Dendritic cell treated with granulocyte-macrophage colony-stimulating factor and Interleukin-4, amounts not matched to agents 40 ng/mL and 50 ng/mL, for 4 days (primary cell): ENCODE measurements at regions not wholly inside any gene's neighbourhood (a gene's known extent, or its start where the extent isn't known, plus 50 kb on each side); places are given as distances from the start of the nearest gene placed in this dataset.
"Not testable (repeated sequence)": the region's sequence is repeated elsewhere in the genome, so short reads cannot be mapped to it uniquely, and the experiment has no call there.

Source experiments
- H3K27ac Mint-ChIP-seq: one replicate; pipeline ENCODE4 v1.8.0; 2022; ENCODE audit warnings: mild to moderate bottlenecking, mixed read lengths
- H3K27me3 Mint-ChIP-seq: one replicate; pipeline ENCODE4 v1.8.0; 2022; ENCODE audit warnings: mild to moderate bottlenecking, mixed read lengths
- H3K36me3 Mint-ChIP-seq: one replicate; pipeline ENCODE4 v1.8.0; 2022; ENCODE audit warnings: low read depth, mixed read lengths
- H3K4me1 Mint-ChIP-seq: one replicate; pipeline ENCODE4 v1.8.0; 2022; ENCODE audit warnings: low read depth, mixed read lengths
- H3K4me3 Mint-ChIP-seq: one replicate; pipeline ENCODE4 v1.8.0; 2022; ENCODE audit warnings: mild to moderate bottlenecking, moderate library complexity, mixed read lengths
- H3K9me3 Mint-ChIP-seq: one replicate; pipeline ENCODE4 v1.8.0; 2022; ENCODE audit warnings: mixed read lengths
- intact Hi-C: fragments of 100-400 bp; cut with micrococcal nuclease; formaldehyde crosslinking; loops from one replicate; pipeline ENCODE4 v1.15.0; 2022

DNA sequence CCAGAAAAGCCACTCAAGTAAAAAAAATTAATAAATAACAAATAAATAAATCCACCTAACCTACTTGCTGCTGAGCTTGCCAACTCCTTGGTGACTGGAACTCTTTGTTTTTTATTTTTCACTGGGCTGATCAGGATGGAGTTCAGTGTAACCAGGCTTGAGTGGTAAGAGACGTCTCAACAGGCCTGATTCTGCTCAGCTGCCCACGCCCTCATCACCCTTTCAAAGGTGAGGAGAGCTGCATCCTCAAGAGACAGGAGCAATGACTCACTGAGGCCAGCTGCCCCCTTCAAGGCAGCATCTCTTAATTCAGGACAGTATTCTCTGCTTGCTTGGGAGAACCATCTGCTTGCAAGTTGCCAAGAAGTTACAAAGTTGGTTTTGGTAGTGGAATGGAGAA, 111.9 kb upstream of the CPM start:
- H3K27me3 Mint-ChIP-seq: peaks cover 1% of the 10 kb centered on the region
- intact Hi-C loops: loop anchor here (5.0 kb wide), 1 partner anchor 38 kb away; no protein-coding TSS in a partner anchor
- H3K9me3 Mint-ChIP-seq: no peaks in the 10 kb centered on the region
- no peak overlapping the region for H3K4me3 Mint-ChIP-seq
- H3K27ac Mint-ChIP-seq: no peak overlapping the region
- H3K36me3 Mint-ChIP-seq: no peaks in the 10 kb centered on the region
- peaks cover 14% of the 10 kb centered on the region for H3K4me1 Mint-ChIP-seq

DNA sequence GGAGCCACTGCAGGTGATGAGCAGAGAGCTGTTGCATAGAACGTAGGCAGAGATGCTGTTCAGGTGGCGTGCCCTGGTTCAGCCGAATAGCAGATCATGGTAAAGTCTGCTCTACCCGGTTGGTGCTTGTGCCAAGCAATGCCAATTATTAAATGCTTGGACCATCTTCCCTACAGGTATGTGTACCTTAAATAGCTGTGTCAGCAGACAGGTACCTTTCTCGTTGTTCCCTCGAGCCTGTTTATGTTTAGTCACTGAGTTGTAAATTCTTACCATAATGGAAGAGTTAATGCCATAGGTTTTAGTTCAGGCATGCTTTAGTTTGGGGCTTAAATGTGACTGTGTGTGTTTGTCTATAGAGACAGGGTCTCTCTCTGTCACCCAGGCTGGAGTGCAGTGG, 112.5 kb upstream of the CPM start:
- no peaks in the 10 kb centered on the region for H3K9me3 Mint-ChIP-seq
- peaks cover 16% of the 10 kb centered on the region for H3K4me1 Mint-ChIP-seq
- intact Hi-C loops: no loop called here
- no peak overlapping the region for H3K4me3 Mint-ChIP-seq
- H3K27ac Mint-ChIP-seq: no peak overlapping the region
- no peaks in the 10 kb centered on the region for H3K36me3 Mint-ChIP-seq
- H3K27me3 Mint-ChIP-seq: peaks cover 1% of the 10 kb centered on the region

GRCh38 chr12:69046363-69046762, 113.4 kb upstream of the CPM start:
- Mint-ChIP-seq H3K36me3 (no peaks in the 10 kb centered on the region), H3K9me3 (no peaks in the 10 kb centered on the region), H3K27ac (no peak overlapping the region), H3K4me3 (no peak overlapping the region), H3K27me3 (peaks cover 1% of the 10 kb centered on the region), H3K4me1 (peaks cover 16% of the 10 kb centered on the region)
- intact Hi-C loops: no loop called here

GRCh38 chr12:69046920-69047319, 113.9 kb upstream of the CPM start:
- no peaks in the 10 kb centered on the region for H3K9me3 Mint-ChIP-seq
- no peak overlapping the region for H3K27ac Mint-ChIP-seq
- intact Hi-C loops: no loop called here
- peaks cover 16% of the 10 kb centered on the region for H3K4me1 Mint-ChIP-seq
- no peaks in the 10 kb centered on the region for H3K36me3 Mint-ChIP-seq
- H3K4me3 Mint-ChIP-seq: no peak overlapping the region
- peaks cover 1% of the 10 kb centered on the region for H3K27me3 Mint-ChIP-seq

GRCh38 chr12:69047990-69048389, 115.0 kb upstream of the CPM start:
- no peaks in the 10 kb centered on the region for H3K36me3 Mint-ChIP-seq
- no peak overlapping the region for H3K4me3 Mint-ChIP-seq
- no peak overlapping the region for H3K27ac Mint-ChIP-seq
- intact Hi-C loops: no loop called here
- peaks cover 1% of the 10 kb centered on the region for H3K27me3 Mint-ChIP-seq
- peaks cover 13% of the 10 kb centered on the region for H3K4me1 Mint-ChIP-seq
- H3K9me3 Mint-ChIP-seq: no peaks in the 10 kb centered on the region

DNA sequence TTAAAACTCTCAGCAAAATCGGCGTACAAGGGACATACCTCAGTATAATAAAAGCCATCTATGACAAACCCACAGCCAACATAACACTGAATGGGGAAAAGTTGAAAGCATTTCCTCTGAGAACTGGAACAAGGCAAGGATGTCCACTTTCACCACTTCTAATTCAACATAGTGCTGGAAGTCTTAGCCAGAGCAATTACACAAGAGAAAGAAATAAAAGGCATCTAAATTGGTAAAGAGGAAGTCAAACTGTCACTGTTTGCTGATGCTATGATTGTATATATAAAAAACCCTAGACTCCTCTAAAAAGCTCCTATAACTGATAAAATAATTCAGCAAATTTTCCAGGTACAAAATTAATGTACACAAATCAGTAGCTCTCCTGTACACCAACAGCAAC, 116.9 kb upstream of the CPM start:
- H3K9me3 Mint-ChIP-seq, H3K27me3 Mint-ChIP-seq, intact Hi-C loops, H3K36me3 Mint-ChIP-seq, H3K27ac Mint-ChIP-seq, H3K4me3 Mint-ChIP-seq: not testable (repeated sequence)
- H3K4me1 Mint-ChIP-seq: peaks cover 18% of the 10 kb centered on the region

DNA sequence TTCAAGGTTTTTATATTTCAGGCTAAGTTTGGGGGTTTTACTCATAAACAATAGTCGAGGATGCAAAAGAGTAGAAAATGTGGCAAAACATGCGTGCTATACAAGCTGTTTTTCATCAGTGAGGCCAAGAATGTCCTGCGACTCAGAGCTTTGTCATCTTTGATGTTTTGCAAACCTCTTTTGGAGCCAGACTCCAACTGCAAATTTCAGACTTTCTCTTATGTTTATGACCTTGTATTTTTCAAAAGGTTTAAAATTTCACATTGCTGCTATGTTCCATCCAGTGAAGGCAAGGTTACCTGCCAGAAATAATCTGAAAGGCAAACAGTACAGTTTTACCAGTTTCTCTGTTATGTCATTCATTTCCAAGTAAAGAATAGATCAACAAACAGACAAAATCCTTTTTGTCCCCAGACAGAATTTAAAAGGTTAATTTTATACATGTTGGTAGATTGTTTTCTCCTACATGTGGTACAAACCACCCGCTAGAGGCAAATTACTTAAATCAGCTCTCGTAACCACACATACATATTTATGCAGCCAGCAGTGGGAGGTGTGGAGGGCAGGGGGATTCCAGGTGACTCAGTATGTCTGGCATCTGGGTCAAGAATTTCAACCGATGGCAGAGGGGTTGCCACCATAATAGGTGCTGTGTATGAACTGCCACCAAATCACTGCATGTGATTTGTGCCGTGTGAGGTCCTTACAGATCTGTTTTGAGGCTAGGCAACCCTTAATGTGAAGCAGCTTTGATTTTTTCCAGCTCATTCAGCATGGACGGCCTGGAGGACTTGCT, 119.8 kb upstream of the CPM start:
- Mint-ChIP-seq H3K36me3 (no peaks in the 10 kb centered on the region), H3K27ac (no peak overlapping the region), H3K27me3 (no peaks in the 10 kb centered on the region), H3K4me1 (peaks cover 34% of the 10 kb centered on the region), H3K4me3 (no peak overlapping the region), H3K9me3 (no peaks in the 10 kb centered on the region)
- intact Hi-C loops: no loop called here

DNA sequence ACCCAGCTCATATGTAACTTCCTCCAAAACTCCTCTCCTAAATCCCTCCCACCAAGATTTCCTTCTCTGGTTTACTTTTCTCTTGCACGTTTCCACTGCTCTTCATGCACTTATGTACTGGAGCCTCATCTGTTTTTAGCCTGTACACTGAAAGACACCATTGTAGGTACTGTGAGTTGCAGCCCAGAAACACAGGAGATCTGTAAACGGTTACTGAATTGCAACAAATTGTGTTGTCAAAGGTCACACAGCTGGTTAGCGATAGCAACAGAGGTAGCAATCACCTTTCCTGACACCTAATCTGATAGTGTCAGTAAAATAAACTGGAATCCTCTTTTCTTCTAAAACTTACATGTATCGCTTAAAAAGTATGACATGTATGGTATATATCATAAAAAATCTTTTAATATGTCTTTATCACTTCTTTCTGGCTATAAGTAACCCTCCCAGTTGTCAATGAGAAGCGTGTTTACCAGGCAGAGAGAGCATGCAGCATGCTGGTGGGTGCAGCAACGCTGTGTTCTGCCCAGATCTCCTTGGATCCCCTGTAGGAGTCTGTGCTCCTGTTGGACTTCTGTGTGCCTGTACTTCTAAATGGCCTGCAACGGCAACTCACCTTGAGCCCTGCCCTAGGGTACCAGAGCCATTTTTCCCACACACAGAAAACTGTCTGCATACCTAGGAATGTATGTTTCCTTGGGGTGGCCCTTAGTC, 121.5 kb upstream of the CPM start:
- Mint-ChIP-seq H3K27me3 (no peaks in the 10 kb centered on the region), H3K4me1 (peaks cover 43% of the 10 kb centered on the region), H3K9me3 (no peaks in the 10 kb centered on the region), H3K36me3 (no peaks in the 10 kb centered on the region), H3K4me3 (no peak overlapping the region), H3K27ac (peak overlapping the region; percentile 46)
- intact Hi-C loops: no loop called here

- Mint-ChIP-seq H3K4me1 (peaks cover 39% of the 10 kb centered on the region), H3K27me3 (no peaks in the 10 kb centered on the region), H3K9me3 (no peaks in the 10 kb centered on the region), H3K36me3 (no peaks in the 10 kb centered on the region), H3K4me3 (no peak overlapping the region), H3K27ac (peak overlapping the region; percentile 46)
- intact Hi-C loops: no loop called here
Measured at GRCh38 chr12:69055280-69055679, 122.3 kb upstream of the CPM start.

DNA sequence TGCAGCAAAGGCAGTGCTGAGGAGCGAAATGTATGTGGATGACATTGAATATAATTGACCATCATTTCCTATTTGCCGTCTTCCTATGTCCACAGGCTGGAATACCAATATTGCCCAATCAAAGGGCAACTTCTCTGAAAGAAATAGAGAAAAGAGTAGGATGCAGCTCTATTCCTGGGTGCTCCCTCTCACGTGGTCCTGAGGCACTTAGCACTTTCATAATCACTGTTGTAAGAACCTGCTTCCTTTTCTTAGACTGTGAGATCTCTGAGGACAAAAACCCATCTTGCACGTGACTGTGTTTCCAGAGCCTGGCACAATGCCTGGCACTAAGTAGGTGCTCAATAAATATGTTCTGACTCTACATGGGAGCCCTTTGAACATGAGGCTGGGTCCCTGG, 122.7 kb upstream of the CPM start:
- peak overlapping the region; percentile 22 for H3K27ac Mint-ChIP-seq
- intact Hi-C loops: no loop called here
- H3K27me3 Mint-ChIP-seq: no peaks in the 10 kb centered on the region
- H3K4me1 Mint-ChIP-seq: peaks cover 39% of the 10 kb centered on the region
- H3K4me3 Mint-ChIP-seq: no peak overlapping the region
- no peaks in the 10 kb centered on the region for H3K36me3 Mint-ChIP-seq
- H3K9me3 Mint-ChIP-seq: no peaks in the 10 kb centered on the region

DNA sequence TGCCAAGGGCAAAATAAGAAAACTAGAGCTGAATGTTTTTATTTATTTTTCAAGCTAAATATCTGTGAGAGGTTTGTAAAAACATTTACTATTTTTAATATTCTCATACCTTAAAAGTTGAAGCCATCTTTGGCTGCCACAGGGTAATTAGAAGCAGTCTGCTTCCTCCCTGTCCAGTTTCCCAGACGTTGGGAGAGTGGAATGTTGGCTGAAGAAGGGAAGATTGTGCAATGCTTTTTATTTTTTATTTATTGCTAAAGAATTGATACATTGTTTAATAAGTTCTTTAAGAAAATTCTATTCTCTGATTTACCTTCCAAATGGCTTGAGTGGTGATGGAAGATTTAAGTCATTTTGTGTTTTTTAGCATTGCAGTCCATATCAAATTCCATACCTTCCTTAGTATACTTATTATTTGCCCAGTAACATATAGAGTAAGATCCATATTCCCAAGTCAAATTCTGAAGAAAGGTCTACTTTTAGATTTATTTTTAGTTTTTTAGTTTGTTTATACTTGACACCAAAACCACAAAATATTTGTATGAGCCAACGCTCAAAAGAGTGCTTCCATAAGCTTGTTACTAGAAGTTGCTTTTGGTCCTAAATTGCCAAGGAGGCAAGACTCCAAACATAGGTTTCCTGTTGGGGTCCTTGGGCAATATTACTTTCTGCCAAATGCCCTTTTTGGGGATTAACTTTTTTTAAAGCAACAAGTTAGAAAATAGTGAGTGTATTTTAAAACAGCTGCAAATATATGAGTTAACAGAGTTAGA, 124.0 kb upstream of the CPM start:
- no peaks in the 10 kb centered on the region for H3K9me3 Mint-ChIP-seq
- no peaks in the 10 kb centered on the region for H3K36me3 Mint-ChIP-seq
- no peak overlapping the region for H3K27ac Mint-ChIP-seq
- intact Hi-C loops: no loop called here
- H3K27me3 Mint-ChIP-seq: no peaks in the 10 kb centered on the region
- H3K4me1 Mint-ChIP-seq: peaks cover 51% of the 10 kb centered on the region
- no peak overlapping the region for H3K4me3 Mint-ChIP-seq

DNA sequence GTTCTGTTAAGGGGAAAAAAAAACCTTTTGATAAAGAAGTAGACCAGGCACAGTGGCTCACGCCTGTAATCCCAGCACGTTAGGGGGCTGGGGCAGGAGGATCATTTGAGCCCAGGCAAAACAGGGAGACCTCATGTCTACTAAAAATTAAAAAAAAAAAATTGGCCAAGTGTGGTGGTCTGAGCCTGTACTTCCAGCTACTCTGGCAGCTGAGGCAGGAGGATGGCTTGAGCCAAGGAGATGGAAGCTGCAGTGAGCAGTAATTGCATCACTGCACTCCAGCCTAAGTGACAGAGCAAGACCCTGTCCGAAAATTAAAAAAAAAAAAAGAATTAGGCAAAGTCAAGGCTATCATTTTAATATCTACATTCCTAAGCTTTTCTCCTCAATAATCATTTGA, 124.8 kb upstream of the CPM start:
- Mint-ChIP-seq H3K4me3 (no peak overlapping the region), H3K27me3 (no peaks in the 10 kb centered on the region), H3K9me3 (no peaks in the 10 kb centered on the region), H3K27ac (no peak overlapping the region), H3K36me3 (no peaks in the 10 kb centered on the region), H3K4me1 (peaks cover 56% of the 10 kb centered on the region)
- intact Hi-C loops: no loop called here

- H3K27ac Mint-ChIP-seq: no peak overlapping the region
- H3K9me3 Mint-ChIP-seq: no peaks in the 10 kb centered on the region
- peaks cover 51% of the 10 kb centered on the region for H3K4me1 Mint-ChIP-seq
- no peaks in the 10 kb centered on the region for H3K27me3 Mint-ChIP-seq
- intact Hi-C loops: no loop called here
- no peaks in the 10 kb centered on the region for H3K36me3 Mint-ChIP-seq
- no peak overlapping the region for H3K4me3 Mint-ChIP-seq
Measured at GRCh38 chr12:69059465-69060457, 126.8 kb upstream of the CPM start.
